HepG2 (cell line): ENCODE measurements at regions not wholly inside any gene's neighbourhood (a gene's known extent, or its start where the extent isn't known, plus 50 kb on each side); places are given as distances from the start of the nearest gene placed in this dataset.

ENCODE experiments used
- ATAC-seq: fragments of 200-7000 bp; cut with Tn5 transposase; 3 replicates; pipeline ENCODE4 v1.9.1; 2020; ENCODE audit warnings: mild to moderate bottlenecking, moderate library complexity
- BruUV-seq: library from RNA; stranded (reverse); fragments of 400-500 nt; replicated peaks from 2 replicates; lab custom pipeline; 2021; lab: Mats Ljungman, UMichigan
- CTCF ChIA-PET: fragments of 300-600 bp; formaldehyde crosslinking; extraction: SDS; loops from one replicate; lab custom pipeline; 2021; ENCODE audit warnings: low total read pairs, inconsistent platforms, low intra/inter-chr PET ratio; lab: Yijun Ruan, JAX
- POLR2A ChIA-PET: fragments of 350-600 bp; sonication (Branson Sonifier 250); formaldehyde crosslinking; loops from one replicate; lab custom pipeline; 2020; ENCODE audit warnings: antibody characterized with exemption, inconsistent platforms; lab: Yijun Ruan, JAX
- DNase-seq: peaks from one replicate; pipeline ENCODE4 v3.0.0-alpha.2; 2015; ENCODE audit warnings: low spot score
- FAIRE-seq: peaks from 3 replicates; lab custom pipeline; 2011; peaks lifted over from hg19 to GRCh38; lab: Jason Lieb, UNC
- H2AFZ ChIP-seq: one replicate; pipeline ENCODE4 v1.6.1; 2011; ENCODE audit warnings: low read length, inconsistent platforms
- H3K27ac ChIP-seq: fragments of 300-600 bp; 3 replicates; pipeline ENCODE4 v1.8.0; 2011; ENCODE audit warnings: mixed run types, mild to moderate bottlenecking, mixed read lengths, low read length, inconsistent platforms; ENCODE audit not compliant: insufficient read depth; ENCODE audit errors: extremely low read length
- H3K27me3 ChIP-seq, 2 experiments: fragments of 200-600 bp in 1 of 2; 2 replicates in 1 of 2; 3 replicates in 1 of 2; pipeline versions ENCODE4 v1.6.0 to v1.8.0; 2011; ENCODE audit warnings: low read length in 2 of 2, mild to moderate bottlenecking in 2 of 2, moderate library complexity in 2 of 2, inconsistent platforms in 1 of 2; ENCODE audit not compliant: insufficient read depth in 2 of 2, control insufficient read depth in 1 of 2
- H3K36me3 ChIP-seq, 2 experiments: fragments of 200-600 bp in 1 of 2; replicated peaks in 1 of 2; 2 replicates in 1 of 2; 3 replicates in 1 of 2; pipeline versions ENCODE4 v1.5.1 to v1.8.0; 2011; ENCODE audit warnings: low read length in 2 of 2, inconsistent platforms in 1 of 2; ENCODE audit not compliant: insufficient read depth in 2 of 2, control insufficient read depth in 1 of 2
- H3K4me1 ChIP-seq: 2 replicates; pipeline ENCODE4 v1.5.1; 2012; ENCODE audit warnings: low read length, inconsistent platforms; ENCODE audit not compliant: insufficient read depth
- H3K4me2 ChIP-seq: 2 replicates; pipeline ENCODE4 v1.6.0; 2011; ENCODE audit warnings: low read depth, low read length, inconsistent platforms
- H3K4me3 ChIP-seq, 3 experiments: fragments of 200-600 bp in 1 of 3; sonication (generic), shearing (Covaris generic) in 1 of 3; replicated peaks in 1 of 3; 2 replicates each; pipeline ENCODE4 v1.5.1; 2011 to 2016; ENCODE audit warnings: low read length in 3 of 3, inconsistent platforms in 2 of 3, low read depth in 2 of 3, mild to moderate bottlenecking in 2 of 3, control low read depth in 1 of 3, mixed read lengths in 1 of 3; ENCODE audit not compliant: insufficient read depth in 1 of 3
- H3K79me2 ChIP-seq: one replicate; pipeline ENCODE4 v1.6.1; 2011; ENCODE audit warnings: low read length, inconsistent platforms; ENCODE audit not compliant: insufficient read depth
- H3K9ac ChIP-seq: 2 replicates; pipeline ENCODE4 v1.6.0; 2011; ENCODE audit warnings: mild to moderate bottlenecking, low read depth, low read length, inconsistent platforms; ENCODE audit not compliant: insufficient read depth
- H3K9me3 ChIP-seq: 2 replicates; pipeline ENCODE4 v1.5.1; 2012; ENCODE audit warnings: mild to moderate bottlenecking, low read length
- H4K20me1 ChIP-seq: 2 replicates; pipeline ENCODE4 v1.6.0; 2011; ENCODE audit warnings: inconsistent platforms, mild to moderate bottlenecking, low read length, moderate library complexity; ENCODE audit not compliant: insufficient read depth
- ATF1 ChIP-seq: IDR thresholded peaks from 2 replicates; pipeline ENCODE4 v1.6.1; 2016; ENCODE audit warnings: mild to moderate bottlenecking, control low read depth
- ATF3 ChIP-seq: sonication (generic); formaldehyde crosslinking; IDR thresholded peaks from 2 replicates; pipeline ENCODE4 v1.4.0; 2020; ENCODE audit warnings: missing genetic modification reagents
- ATM ChIP-seq: fragments of 450-650 bp; IDR thresholded peaks from 2 replicates; pipeline ENCODE4 v1.7.1; 2017; ENCODE audit warnings: mild to moderate bottlenecking, borderline replicate concordance
- ELF3 ChIP-seq: IDR thresholded peaks from 2 replicates; pipeline ENCODE4 v1.6.1; 2016; ENCODE audit warnings: missing genetic modification reagents, missing compliant biosample characterization
- GLI4 ChIP-seq: sonication (generic); formaldehyde crosslinking; IDR thresholded peaks from 2 replicates; pipeline ENCODE4 v1.5.1; 2020; ENCODE audit warnings: missing genetic modification reagents, mild to moderate bottlenecking, moderate library complexity, borderline replicate concordance
- HNRNPK ChIP-seq: fragments of 200-400 bp; formaldehyde crosslinking; IDR thresholded peaks from 2 replicates; pipeline ENCODE4 v1.6.1; 2018; ENCODE audit warnings: low read length, low read depth, moderate library complexity, mild to moderate bottlenecking; ENCODE audit not compliant: poor library complexity, severe bottlenecking
- MATR3 ChIP-seq: sonication (generic); formaldehyde crosslinking; IDR thresholded peaks from 2 replicates; pipeline ENCODE4 v1.4.0; 2020; ENCODE audit warnings: missing genetic modification reagents
- PAXIP1 ChIP-seq: sonication (generic); formaldehyde crosslinking; conservative IDR thresholded peaks from 2 replicates; pipeline ENCODE4 v1.4.0; 2020; ENCODE audit warnings: mild to moderate bottlenecking, missing genetic modification reagents, moderate library complexity
- SKI ChIP-seq: fragments of 450-650 bp; IDR thresholded peaks from one replicate; pipeline ENCODE4 v1.6.1; 2018; ENCODE audit warnings: mild to moderate bottlenecking; ENCODE audit not compliant: partially characterized antibody
- ZNF607 ChIP-seq: sonication (generic); formaldehyde crosslinking; IDR thresholded peaks from 2 replicates; pipeline ENCODE4 v1.5.1; 2020; ENCODE audit warnings: missing genetic modification reagents, mild to moderate bottlenecking, borderline replicate concordance
- ZNF709 ChIP-seq: sonication (generic); formaldehyde crosslinking; IDR thresholded peaks from 2 replicates; pipeline ENCODE4 v1.5.0; 2020; ENCODE audit warnings: mild to moderate bottlenecking, missing genetic modification reagents
- WGBS: methylation state at CpG from one replicate; pipeline ENCODE4 v1.1.6; 2017; ENCODE audit warnings: low lambda C conversion rate; 5-methylcytosine and 5-hydroxymethylcytosine counted together
- in situ Hi-C: cut with HindIII; loops from 2 replicates; pipeline ENCODE4 v1.10.0; 2017; ENCODE audit warnings: low pct_unique_long_range_greater_than_20kb; ENCODE audit not compliant: extremely low pct_ligation_motif_present
- intact Hi-C: fragments of 100-400 bp; cut with micrococcal nuclease; formaldehyde crosslinking; loops from one replicate; pipeline ENCODE4 v1.10.0; 2022; ENCODE audit not compliant: unreplicated experiment
- TF ChIP-seq, protein P1 (sequence below): sonication (generic); formaldehyde crosslinking; IDR thresholded peaks from 2 replicates; pipeline ENCODE4 v1.9.0; 2021; ENCODE audit warnings: missing genetic modification reagents, borderline replicate concordance
- TF ChIP-seq, protein P2 (sequence below): IDR thresholded peaks from 2 replicates; pipeline ENCODE4 v1.6.1; 2012; ENCODE audit warnings: low read depth, low read length, improper control_type of control experiment

DNA sequence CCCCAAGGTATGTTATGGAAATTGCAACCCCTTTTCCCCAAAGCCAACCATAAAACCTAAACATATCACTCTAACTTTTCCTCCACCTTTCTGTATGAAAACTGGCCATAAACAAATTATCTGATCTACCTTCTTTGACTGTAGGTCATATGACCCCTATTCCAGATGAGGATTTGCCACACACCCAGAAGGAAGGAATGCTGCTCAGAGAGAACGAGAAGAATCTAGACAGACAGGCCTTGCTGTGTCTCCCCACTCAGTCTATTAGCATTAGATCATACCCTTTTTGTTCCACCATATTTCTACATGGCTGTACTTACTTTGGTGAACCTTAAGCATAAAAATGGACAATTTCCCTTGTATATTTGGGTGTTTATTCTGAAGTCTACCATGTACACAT, 113.0 kb upstream of the PHYHIPL start (continued):
- TF ChIP-seq, protein P1, sequence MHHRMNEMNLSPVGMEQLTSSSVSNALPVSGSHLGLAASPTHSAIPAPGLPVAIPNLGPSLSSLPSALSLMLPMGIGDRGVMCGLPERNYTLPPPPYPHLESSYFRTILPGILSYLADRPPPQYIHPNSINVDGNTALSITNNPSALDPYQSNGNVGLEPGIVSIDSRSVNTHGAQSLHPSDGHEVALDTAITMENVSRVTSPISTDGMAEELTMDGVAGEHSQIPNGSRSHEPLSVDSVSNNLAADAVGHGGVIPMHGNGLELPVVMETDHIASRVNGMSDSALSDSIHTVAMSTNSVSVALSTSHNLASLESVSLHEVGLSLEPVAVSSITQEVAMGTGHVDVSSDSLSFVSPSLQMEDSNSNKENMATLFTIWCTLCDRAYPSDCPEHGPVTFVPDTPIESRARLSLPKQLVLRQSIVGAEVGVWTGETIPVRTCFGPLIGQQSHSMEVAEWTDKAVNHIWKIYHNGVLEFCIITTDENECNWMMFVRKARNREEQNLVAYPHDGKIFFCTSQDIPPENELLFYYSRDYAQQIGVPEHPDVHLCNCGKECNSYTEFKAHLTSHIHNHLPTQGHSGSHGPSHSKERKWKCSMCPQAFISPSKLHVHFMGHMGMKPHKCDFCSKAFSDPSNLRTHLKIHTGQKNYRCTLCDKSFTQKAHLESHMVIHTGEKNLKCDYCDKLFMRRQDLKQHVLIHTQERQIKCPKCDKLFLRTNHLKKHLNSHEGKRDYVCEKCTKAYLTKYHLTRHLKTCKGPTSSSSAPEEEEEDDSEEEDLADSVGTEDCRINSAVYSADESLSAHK (CRISPR knock-in tag) = no peak
- TF ChIP-seq SKI (no peak), GLI4 (CRISPR knock-in tag) (no peak), ZNF607 (CRISPR knock-in tag) (no peak)

GRCh38 chr10:59064080-59064692, 112.3 kb upstream of the PHYHIPL start:
- H3K27ac ChIP-seq = peak overlapping the region; percentile 27
- no peak for FAIRE-seq
- no peaks in the 10 kb centered on the region for H3K79me2 ChIP-seq
- H3K4me3 ChIP-seq = no peak overlapping the region
- BruUV-seq = no TSS peak
- WGBS = 88% methylated on average over 2 of the region's 2 CpGs
- no peak overlapping the region for H3K9ac ChIP-seq
- DNase-seq = peak; percentile 45
- no peaks in the 10 kb centered on the region for H4K20me1 ChIP-seq
- H2AFZ ChIP-seq = no peak overlapping the region
- no peak overlapping the region for H3K4me2 ChIP-seq
- H3K27me3 ChIP-seq = no peaks in the 10 kb centered on the region
- H3K36me3 ChIP-seq = no peaks in the 10 kb centered on the region
- H3K9me3 ChIP-seq = no peaks in the 10 kb centered on the region
- peak; percentile 66 for ATAC-seq
- H3K4me1 ChIP-seq = peaks cover 84% of the 10 kb centered on the region
- POLR2A ChIA-PET = interaction anchor here (1.1 to 1.7 kb wide), 2 partner anchors 9 to 112 kb away, joined by 5 to 7 read pairs; partner anchors contain the start of gene PHYHIPL
- CTCF ChIA-PET = no interaction called here
- intact Hi-C loops (no loop called here), in situ Hi-C loops (no loop called here)
- no peak for TF ChIP-seq ATF3 (CRISPR knock-in tag)
- TF ChIP-seq, protein P2, sequence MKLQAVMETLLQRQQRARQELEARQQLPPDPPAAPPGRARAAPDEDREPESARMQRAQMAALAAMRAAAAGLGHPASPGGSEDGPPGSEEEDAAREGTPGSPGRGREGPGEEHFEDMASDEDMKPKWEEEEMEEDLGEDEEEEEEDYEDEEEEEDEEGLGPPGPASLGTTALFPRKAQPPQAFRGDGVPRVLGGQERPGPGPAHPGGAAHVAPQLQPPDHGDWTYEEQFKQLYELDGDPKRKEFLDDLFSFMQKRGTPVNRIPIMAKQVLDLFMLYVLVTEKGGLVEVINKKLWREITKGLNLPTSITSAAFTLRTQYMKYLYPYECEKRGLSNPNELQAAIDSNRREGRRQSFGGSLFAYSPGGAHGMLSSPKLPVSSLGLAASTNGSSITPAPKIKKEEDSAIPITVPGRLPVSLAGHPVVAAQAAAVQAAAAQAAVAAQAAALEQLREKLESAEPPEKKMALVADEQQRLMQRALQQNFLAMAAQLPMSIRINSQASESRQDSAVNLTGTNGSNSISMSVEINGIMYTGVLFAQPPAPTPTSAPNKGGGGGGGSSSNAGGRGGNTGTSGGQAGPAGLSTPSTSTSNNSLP = 0 out of 2 replicates have a peak, but pooled peaks have one; percentile 28
- no peak for TF ChIP-seq ATM
- no peak for TF ChIP-seq ZNF709 (CRISPR knock-in tag)
- no peak for TF ChIP-seq ATF1 (CRISPR knock-in tag)
- TF ChIP-seq HNRNPK = no peak
- 0 out of 2 replicates have a peak, but pooled peaks have one; percentile 39 for TF ChIP-seq PAXIP1
- TF ChIP-seq MATR3 = no peak
- 0 out of 2 replicates have a peak, but pooled peaks have one; percentile 15 for TF ChIP-seq ELF3 (CRISPR knock-in tag)
